ENCODE measurements at regions not wholly inside any gene's neighbourhood (a gene's known extent, or its start where the extent isn't known, plus 50 kb on each side); places are given as distances from the start of the nearest gene placed in this dataset.

GRCh38 chr13:90793261-90793820, 554.1 kb upstream of the MIR17HG start:
- no peaks in the 10 kb centered on the region for H3K27me3 ChIP-seq (ENCODE audit: control insufficient read depth in 1 of 2, insufficient read depth in 2 of 2, low read length in 2 of 2)
- no peaks in the 10 kb centered on the region for H3K4me1 ChIP-seq (ENCODE audit: control insufficient read depth in 1 of 2, insufficient read depth in 2 of 2, low read length in 2 of 2)
- H3K4me3 ChIP-seq (ENCODE audit: low read depth in 1 of 2, low read length in 2 of 2), result no peak overlapping the region
- no peaks in the 10 kb centered on the region for H3K9me3 ChIP-seq (ENCODE audit: control insufficient read depth in 1 of 2, low read length in 2 of 2)
- H3K27ac ChIP-seq (ENCODE audit: low read depth, low read length), result no peak overlapping the region
- no peaks in the 10 kb centered on the region for H3K36me3 ChIP-seq (ENCODE audit: control insufficient read depth in 1 of 2, insufficient read depth in 2 of 2, low read length in 2 of 2)
- H3K9ac ChIP-seq (ENCODE audit: low read depth in 1 of 2, low read length in 2 of 2), result no peak overlapping the region

GRCh38 chr13:90796474-90796873, 551.0 kb upstream of the MIR17HG start:
- H3K4me3 ChIP-seq (ENCODE audit: low read depth in 1 of 2, low read length in 2 of 2), result no peak overlapping the region
- H3K9me3 ChIP-seq (ENCODE audit: control insufficient read depth in 1 of 2, low read length in 2 of 2), result no peaks in the 10 kb centered on the region
- no peaks in the 10 kb centered on the region for H3K36me3 ChIP-seq (ENCODE audit: control insufficient read depth in 1 of 2, insufficient read depth in 2 of 2, low read length in 2 of 2)
- H3K27me3 ChIP-seq (ENCODE audit: control insufficient read depth in 1 of 2, insufficient read depth in 2 of 2, low read length in 2 of 2), result no peaks in the 10 kb centered on the region
- H3K27ac ChIP-seq (ENCODE audit: low read depth, low read length), result no peak overlapping the region
- H3K9ac ChIP-seq (ENCODE audit: low read depth in 1 of 2, low read length in 2 of 2), result no peak overlapping the region
- H3K4me1 ChIP-seq (ENCODE audit: control insufficient read depth in 1 of 2, insufficient read depth in 2 of 2, low read length in 2 of 2), result no peaks in the 10 kb centered on the region

GRCh38 chr13:90797335-90797734, 550.2 kb upstream of the MIR17HG start:
- H3K36me3 ChIP-seq (ENCODE audit: control insufficient read depth in 1 of 2, insufficient read depth in 2 of 2, low read length in 2 of 2), result no peaks in the 10 kb centered on the region
- H3K9me3 ChIP-seq (ENCODE audit: control insufficient read depth in 1 of 2, low read length in 2 of 2), result no peaks in the 10 kb centered on the region
- no peak overlapping the region for H3K4me3 ChIP-seq (ENCODE audit: low read depth in 1 of 2, low read length in 2 of 2)
- no peaks in the 10 kb centered on the region for H3K27me3 ChIP-seq (ENCODE audit: control insufficient read depth in 1 of 2, insufficient read depth in 2 of 2, low read length in 2 of 2)
- H3K4me1 ChIP-seq (ENCODE audit: control insufficient read depth in 1 of 2, insufficient read depth in 2 of 2, low read length in 2 of 2), result no peaks in the 10 kb centered on the region
- H3K9ac ChIP-seq (ENCODE audit: low read depth in 1 of 2, low read length in 2 of 2), result no peak overlapping the region
- H3K27ac ChIP-seq (ENCODE audit: low read depth, low read length), result no peak overlapping the region

GRCh38 chr13:90798381-90798780, 549.1 kb upstream of the MIR17HG start:
- Histone ChIP-seq H3K4me1 (ENCODE audit: control insufficient read depth in 1 of 2, insufficient read depth in 2 of 2, low read length in 2 of 2) (no peaks in the 10 kb centered on the region), H3K27ac (ENCODE audit: low read depth, low read length) (no peak overlapping the region), H3K36me3 (ENCODE audit: control insufficient read depth in 1 of 2, insufficient read depth in 2 of 2, low read length in 2 of 2) (no peaks in the 10 kb centered on the region), H3K27me3 (ENCODE audit: control insufficient read depth in 1 of 2, insufficient read depth in 2 of 2, low read length in 2 of 2) (no peaks in the 10 kb centered on the region), H3K4me3 (ENCODE audit: low read depth in 1 of 2, low read length in 2 of 2) (no peak overlapping the region), H3K9me3 (ENCODE audit: control insufficient read depth in 1 of 2, low read length in 2 of 2) (no peaks in the 10 kb centered on the region), H3K9ac (ENCODE audit: low read depth in 1 of 2, low read length in 2 of 2) (no peak overlapping the region)

- Histone ChIP-seq H3K27me3 (ENCODE audit: control insufficient read depth in 1 of 2, insufficient read depth in 2 of 2, low read length in 2 of 2) (no peaks in the 10 kb centered on the region), H3K4me3 (ENCODE audit: low read depth in 1 of 2, low read length in 2 of 2) (no peak overlapping the region), H3K36me3 (ENCODE audit: control insufficient read depth in 1 of 2, insufficient read depth in 2 of 2, low read length in 2 of 2) (no peaks in the 10 kb centered on the region), H3K4me1 (ENCODE audit: control insufficient read depth in 1 of 2, insufficient read depth in 2 of 2, low read length in 2 of 2) (no peaks in the 10 kb centered on the region), H3K9me3 (ENCODE audit: control insufficient read depth in 1 of 2, low read length in 2 of 2) (no peaks in the 10 kb centered on the region), H3K27ac (ENCODE audit: low read depth, low read length) (no peak overlapping the region), H3K9ac (ENCODE audit: low read depth in 1 of 2, low read length in 2 of 2) (no peak overlapping the region)
Measured at GRCh38 chr13:90800082-90800746, 547.3 kb upstream of the MIR17HG start.

- H3K4me3 ChIP-seq (ENCODE audit: low read depth in 1 of 2, low read length in 2 of 2), result no peak overlapping the region
- no peaks in the 10 kb centered on the region for H3K9me3 ChIP-seq (ENCODE audit: control insufficient read depth in 1 of 2, low read length in 2 of 2)
- H3K36me3 ChIP-seq (ENCODE audit: control insufficient read depth in 1 of 2, insufficient read depth in 2 of 2, low read length in 2 of 2), result no peaks in the 10 kb centered on the region
- H3K9ac ChIP-seq (ENCODE audit: low read depth in 1 of 2, low read length in 2 of 2), result no peak overlapping the region
- H3K27ac ChIP-seq (ENCODE audit: low read depth, low read length), result no peak overlapping the region
- no peaks in the 10 kb centered on the region for H3K4me1 ChIP-seq (ENCODE audit: control insufficient read depth in 1 of 2, insufficient read depth in 2 of 2, low read length in 2 of 2)
- H3K27me3 ChIP-seq (ENCODE audit: control insufficient read depth in 1 of 2, insufficient read depth in 2 of 2, low read length in 2 of 2), result no peaks in the 10 kb centered on the region
Measured at GRCh38 chr13:90801621-90802020, 545.9 kb upstream of the MIR17HG start.

GRCh38 chr13:90803210-90803609, 544.3 kb upstream of the MIR17HG start:
- H3K9ac ChIP-seq (ENCODE audit: low read depth in 1 of 2, low read length in 2 of 2), result no peak overlapping the region
- H3K27ac ChIP-seq (ENCODE audit: low read depth, low read length), result no peak overlapping the region
- no peak overlapping the region for H3K4me3 ChIP-seq (ENCODE audit: low read depth in 1 of 2, low read length in 2 of 2)
- H3K9me3 ChIP-seq (ENCODE audit: control insufficient read depth in 1 of 2, low read length in 2 of 2), result no peaks in the 10 kb centered on the region
- H3K4me1 ChIP-seq (ENCODE audit: control insufficient read depth in 1 of 2, insufficient read depth in 2 of 2, low read length in 2 of 2), result no peaks in the 10 kb centered on the region
- H3K27me3 ChIP-seq (ENCODE audit: control insufficient read depth in 1 of 2, insufficient read depth in 2 of 2, low read length in 2 of 2), result no peaks in the 10 kb centered on the region
- H3K36me3 ChIP-seq (ENCODE audit: control insufficient read depth in 1 of 2, insufficient read depth in 2 of 2, low read length in 2 of 2), result no peaks in the 10 kb centered on the region

- Histone ChIP-seq H3K9me3 (ENCODE audit: control insufficient read depth in 1 of 2, low read length in 2 of 2) (no peaks in the 10 kb centered on the region), H3K9ac (ENCODE audit: low read depth in 1 of 2, low read length in 2 of 2) (no peak overlapping the region), H3K27me3 (ENCODE audit: control insufficient read depth in 1 of 2, insufficient read depth in 2 of 2, low read length in 2 of 2) (no peaks in the 10 kb centered on the region), H3K4me1 (ENCODE audit: control insufficient read depth in 1 of 2, insufficient read depth in 2 of 2, low read length in 2 of 2) (no peaks in the 10 kb centered on the region), H3K4me3 (ENCODE audit: low read depth in 1 of 2, low read length in 2 of 2) (no peak overlapping the region), H3K27ac (ENCODE audit: low read depth, low read length) (no peak overlapping the region), H3K36me3 (ENCODE audit: control insufficient read depth in 1 of 2, insufficient read depth in 2 of 2, low read length in 2 of 2) (no peaks in the 10 kb centered on the region)
Measured at GRCh38 chr13:90806016-90806615, 541.4 kb upstream of the MIR17HG start.

- no peak overlapping the region for H3K9ac ChIP-seq (ENCODE audit: low read depth in 1 of 2, low read length in 2 of 2)
- H3K27ac ChIP-seq (ENCODE audit: low read depth, low read length), result no peak overlapping the region
- no peak overlapping the region for H3K4me3 ChIP-seq (ENCODE audit: low read depth in 1 of 2, low read length in 2 of 2)
- no peaks in the 10 kb centered on the region for H3K27me3 ChIP-seq (ENCODE audit: control insufficient read depth in 1 of 2, insufficient read depth in 2 of 2, low read length in 2 of 2)
- H3K36me3 ChIP-seq (ENCODE audit: control insufficient read depth in 1 of 2, insufficient read depth in 2 of 2, low read length in 2 of 2), result no peaks in the 10 kb centered on the region
- no peaks in the 10 kb centered on the region for H3K4me1 ChIP-seq (ENCODE audit: control insufficient read depth in 1 of 2, insufficient read depth in 2 of 2, low read length in 2 of 2)
- H3K9me3 ChIP-seq (ENCODE audit: control insufficient read depth in 1 of 2, low read length in 2 of 2), result no peaks in the 10 kb centered on the region
Measured at GRCh38 chr13:90806892-90807291, 540.6 kb upstream of the MIR17HG start.

GRCh38 chr13:90808838-90809237, 538.6 kb upstream of the MIR17HG start:
- no peaks in the 10 kb centered on the region for H3K27me3 ChIP-seq (ENCODE audit: control insufficient read depth in 1 of 2, insufficient read depth in 2 of 2, low read length in 2 of 2)
- H3K27ac ChIP-seq (ENCODE audit: low read depth, low read length), result no peak overlapping the region
- no peak overlapping the region for H3K9ac ChIP-seq (ENCODE audit: low read depth in 1 of 2, low read length in 2 of 2)
- H3K4me3 ChIP-seq (ENCODE audit: low read depth in 1 of 2, low read length in 2 of 2), result no peak overlapping the region
- no peaks in the 10 kb centered on the region for H3K36me3 ChIP-seq (ENCODE audit: control insufficient read depth in 1 of 2, insufficient read depth in 2 of 2, low read length in 2 of 2)
- H3K4me1 ChIP-seq (ENCODE audit: control insufficient read depth in 1 of 2, insufficient read depth in 2 of 2, low read length in 2 of 2), result no peaks in the 10 kb centered on the region
- H3K9me3 ChIP-seq (ENCODE audit: control insufficient read depth in 1 of 2, low read length in 2 of 2), result no peaks in the 10 kb centered on the region
